ENCODE measurements at regions not wholly inside any gene's neighbourhood (a gene's known extent, or its start where the extent isn't known, plus 50 kb on each side); places are given as distances from the start of the nearest gene placed in this dataset.

DNA sequence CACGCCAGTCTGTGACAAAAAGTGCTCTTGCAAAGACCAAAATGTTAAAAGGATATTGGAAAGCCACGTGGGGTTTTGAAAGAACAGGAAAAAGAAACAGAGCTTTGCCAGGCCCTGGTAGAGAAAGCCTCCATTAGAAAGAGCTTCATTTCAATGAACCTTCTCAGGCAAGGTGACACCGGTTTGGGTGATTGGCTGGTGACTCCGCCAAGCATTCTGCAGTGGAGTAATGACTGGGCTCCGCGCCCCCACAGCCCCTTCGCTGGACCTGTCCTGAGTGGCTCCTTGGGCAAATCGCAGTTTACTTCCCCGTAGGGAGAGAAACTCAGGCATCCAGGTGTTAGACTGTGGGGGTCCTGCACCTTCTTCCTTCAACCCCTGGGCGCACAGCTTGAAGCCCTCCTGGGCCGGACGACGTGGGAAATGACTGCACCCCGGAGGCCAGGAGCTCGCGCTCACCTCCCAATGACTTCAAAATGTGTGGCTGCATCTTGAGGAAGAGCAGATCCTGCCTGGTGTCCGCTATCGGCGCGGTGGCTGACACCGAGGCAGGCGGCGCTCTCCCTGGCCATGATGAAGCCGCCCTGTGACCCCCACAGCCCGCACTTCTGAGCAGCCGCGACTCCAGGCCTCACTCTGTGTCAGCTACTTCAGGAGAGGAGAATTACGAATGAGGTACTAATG, 444.6 kb upstream of the SGCG start:
- TF ChIP-seq POLR2A (IDR thresholded peaks at IDR 0.05), result no peak
- TF ChIP-seq CTCF (IDR thresholded peaks at IDR 0.05), result no peak

Measured in testis (tissue), 2 donors.